Thyroid gland (tissue), 4 donors: ENCODE measurements at regions not wholly inside any gene's neighbourhood (a gene's known extent, or its start where the extent isn't known, plus 50 kb on each side); places are given as distances from the start of the nearest gene placed in this dataset.

ENCODE experiments used
- DNase-seq, 2 donors: peaks; one replicate each; pipeline ENCODE4 v3.0.0-alpha.2; 2019
- H3K27ac ChIP-seq, 3 donors: fragments of 200-600 bp; sonication (generic); 1 replicate in 2 of 3; 2 replicates in 1 of 3; pipeline ENCODE4 v1.5.1; 2016 to 2019; ENCODE audit warnings: mild to moderate bottlenecking in 1 of 3, moderate library complexity in 1 of 3
- H3K27me3 ChIP-seq: fragments of 200-600 bp; sonication (generic); one replicate; pipeline ENCODE4 v1.5.1; 2019
- H3K36me3 ChIP-seq, 2 donors: fragments of 200-600 bp; sonication (generic); one replicate each; pipeline ENCODE4 v1.5.1; 2016 to 2019
- H3K4me1 ChIP-seq, 2 donors: fragments of 200-600 bp; sonication (generic); one replicate each; pipeline ENCODE4 v1.5.1; 2017 to 2019
- H3K4me3 ChIP-seq, 3 donors: fragments of 200-600 bp; sonication (generic); replicated peaks in 1 of 3; 1 replicate in 2 of 3; 2 replicates in 1 of 3; pipeline ENCODE4 v1.5.1; 2016; ENCODE audit warnings: mild to moderate bottlenecking in 1 of 3
- H3K9me3 ChIP-seq: fragments of 200-600 bp; sonication (generic); one replicate; pipeline ENCODE4 v1.5.1; 2017
- POLR2A ChIP-seq, 2 donors: fragments of 450-650 bp; IDR thresholded peaks; one replicate each; pipeline ENCODE4 v1.6.1; 2017; ENCODE audit warnings: antibody characterized with exemption in 2 of 2, mild to moderate bottlenecking in 2 of 2, moderate library complexity in 1 of 2
- WGBS, 2 donors: methylation state at CpG; one replicate each; pipeline ENCODE4 v1.1.5; 2017; 5-methylcytosine and 5-hydroxymethylcytosine counted together
- intact Hi-C: fragments of 100-400 bp; cut with DNase I; formaldehyde crosslinking; loops from one replicate; pipeline ENCODE4 v1.15.1; 2023
- TF ChIP-seq, protein P1 (sequence below), 6 experiments: fragments of 200-600 bp in 3 of 6; fragments of 450-650 bp in 3 of 6; sonication (generic) in 3 of 6; IDR thresholded peaks; one replicate each; pipeline ENCODE4 v1.5.1; 2016 to 2019; ENCODE audit warnings: antibody characterized with exemption in 6 of 6, mild to moderate bottlenecking in 2 of 6, inconsistent platforms in 1 of 6, moderate library complexity in 1 of 6

DNA sequence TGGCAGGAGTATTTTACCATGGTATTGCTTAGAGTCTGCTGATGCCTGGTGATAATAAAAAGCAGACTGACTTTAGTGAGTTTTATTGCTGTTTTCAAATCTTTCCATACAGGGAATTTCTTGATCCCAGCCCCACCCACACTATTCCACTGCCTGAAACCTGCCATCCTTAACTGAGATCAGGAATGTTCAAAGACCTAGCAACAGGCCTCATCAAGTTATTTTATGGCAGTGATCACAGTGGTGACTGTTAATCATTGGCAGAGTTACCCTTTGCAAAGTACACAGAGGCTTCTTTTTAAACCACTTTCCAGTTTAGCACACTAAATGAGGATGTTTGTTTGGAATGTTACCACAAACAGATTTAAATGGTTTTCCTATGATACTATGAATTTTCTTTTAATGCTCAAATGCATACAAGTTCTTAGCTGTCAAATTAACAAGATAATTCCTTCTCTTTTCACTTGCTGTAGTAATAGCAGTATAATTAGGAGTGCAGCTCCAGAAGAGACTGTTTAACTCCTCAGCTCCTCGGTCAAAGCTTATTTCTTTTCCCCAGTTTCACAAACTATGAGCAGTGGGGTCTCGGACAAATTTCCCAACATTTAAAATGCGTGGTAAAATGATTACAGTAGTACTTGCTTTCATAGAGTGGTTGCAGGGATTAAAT, 69.9 kb upstream of the USP25 start:
- TF ChIP-seq, protein P1, sequence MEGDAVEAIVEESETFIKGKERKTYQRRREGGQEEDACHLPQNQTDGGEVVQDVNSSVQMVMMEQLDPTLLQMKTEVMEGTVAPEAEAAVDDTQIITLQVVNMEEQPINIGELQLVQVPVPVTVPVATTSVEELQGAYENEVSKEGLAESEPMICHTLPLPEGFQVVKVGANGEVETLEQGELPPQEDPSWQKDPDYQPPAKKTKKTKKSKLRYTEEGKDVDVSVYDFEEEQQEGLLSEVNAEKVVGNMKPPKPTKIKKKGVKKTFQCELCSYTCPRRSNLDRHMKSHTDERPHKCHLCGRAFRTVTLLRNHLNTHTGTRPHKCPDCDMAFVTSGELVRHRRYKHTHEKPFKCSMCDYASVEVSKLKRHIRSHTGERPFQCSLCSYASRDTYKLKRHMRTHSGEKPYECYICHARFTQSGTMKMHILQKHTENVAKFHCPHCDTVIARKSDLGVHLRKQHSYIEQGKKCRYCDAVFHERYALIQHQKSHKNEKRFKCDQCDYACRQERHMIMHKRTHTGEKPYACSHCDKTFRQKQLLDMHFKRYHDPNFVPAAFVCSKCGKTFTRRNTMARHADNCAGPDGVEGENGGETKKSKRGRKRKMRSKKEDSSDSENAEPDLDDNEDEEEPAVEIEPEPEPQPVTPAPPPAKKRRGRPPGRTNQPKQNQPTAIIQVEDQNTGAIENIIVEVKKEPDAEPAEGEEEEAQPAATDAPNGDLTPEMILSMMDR (IDR thresholded peaks at IDR 0.05): no peak
- no peak for TF ChIP-seq POLR2A (IDR thresholded peaks at IDR 0.05)
- H3K9me3 ChIP-seq: no peaks in the 10 kb centered on the region
- intact Hi-C loops: no loop called here
- H3K4me1 ChIP-seq: peaks cover 0 to 9% of the 10 kb centered on the region in 2 donors
- no peaks in the 10 kb centered on the region for H3K27me3 ChIP-seq
- no peak overlapping the region for H3K4me3 ChIP-seq
- 79 to 83% methylated on average over 3 of the region's 3 CpGs for WGBS, 2 donors
- H3K36me3 ChIP-seq: no peaks in the 10 kb centered on the region
- no peak for DNase-seq
- no peak overlapping the region for H3K27ac ChIP-seq

DNA sequence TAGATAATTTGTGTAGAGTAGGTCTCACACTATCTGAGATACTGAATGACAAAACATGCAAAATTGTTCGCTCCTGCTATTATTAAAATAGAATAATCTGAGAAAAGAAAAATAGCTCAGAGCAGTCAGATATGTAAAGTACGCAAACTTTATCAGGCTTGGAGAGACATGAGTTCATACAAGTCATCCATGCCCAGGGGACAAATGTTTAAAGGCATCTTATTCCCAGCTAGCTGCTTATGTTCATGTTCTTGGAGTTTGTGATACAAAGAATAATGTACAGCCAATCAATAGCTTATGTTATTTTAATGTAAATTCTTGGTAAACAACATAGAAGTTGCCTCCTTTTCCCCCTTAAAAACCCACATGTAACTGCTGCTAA, 69.4 kb upstream of the USP25 start:
- no peaks in the 10 kb centered on the region for H3K36me3 ChIP-seq
- H3K27ac ChIP-seq: no peak overlapping the region
- intact Hi-C loops: no loop called here
- TF ChIP-seq, protein P1 (IDR thresholded peaks at IDR 0.05): no peak
- TF ChIP-seq POLR2A (IDR thresholded peaks at IDR 0.05): no peak
- H3K4me1 ChIP-seq: peaks cover 0 to 9% of the 10 kb centered on the region in 2 donors
- WGBS, 2 donors: 84 to 89% methylated on average over 2 of the region's 2 CpGs
- no peaks in the 10 kb centered on the region for H3K9me3 ChIP-seq
- no peak for DNase-seq
- H3K27me3 ChIP-seq: no peaks in the 10 kb centered on the region
- no peak overlapping the region for H3K4me3 ChIP-seq

DNA sequence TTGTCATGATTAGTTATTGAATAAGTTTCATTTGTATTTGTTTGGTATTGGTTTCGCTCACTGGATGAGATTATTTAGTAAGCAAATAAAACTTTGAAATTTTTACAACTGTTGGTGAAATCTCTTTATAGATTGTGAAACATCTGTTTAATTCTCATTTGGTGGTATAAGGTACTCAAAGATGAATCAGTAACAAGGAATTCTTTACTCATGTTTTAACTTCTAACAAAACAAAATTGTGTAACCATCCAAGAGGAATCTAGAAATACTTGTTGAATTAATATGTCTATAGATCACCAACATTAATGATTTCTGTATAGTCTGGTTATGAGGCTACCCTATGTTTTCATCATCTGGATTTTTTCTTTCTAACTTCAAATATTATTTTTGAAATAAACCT, 62.8 kb upstream of the USP25 start:
- H3K36me3 ChIP-seq: no peaks in the 10 kb centered on the region
- H3K27ac ChIP-seq: no peak overlapping the region
- no peaks in the 10 kb centered on the region for H3K27me3 ChIP-seq
- no peak for DNase-seq
- H3K4me1 ChIP-seq: no peaks in the 10 kb centered on the region
- TF ChIP-seq, protein P1 (IDR thresholded peaks at IDR 0.05): no peak
- TF ChIP-seq POLR2A (IDR thresholded peaks at IDR 0.05): no peak
- no peaks in the 10 kb centered on the region for H3K9me3 ChIP-seq
- H3K4me3 ChIP-seq: no peak overlapping the region
- WGBS, 2 donors: 97 to 98% methylated on average over 1 of the region's 1 CpG
- intact Hi-C loops: no loop called here

DNA sequence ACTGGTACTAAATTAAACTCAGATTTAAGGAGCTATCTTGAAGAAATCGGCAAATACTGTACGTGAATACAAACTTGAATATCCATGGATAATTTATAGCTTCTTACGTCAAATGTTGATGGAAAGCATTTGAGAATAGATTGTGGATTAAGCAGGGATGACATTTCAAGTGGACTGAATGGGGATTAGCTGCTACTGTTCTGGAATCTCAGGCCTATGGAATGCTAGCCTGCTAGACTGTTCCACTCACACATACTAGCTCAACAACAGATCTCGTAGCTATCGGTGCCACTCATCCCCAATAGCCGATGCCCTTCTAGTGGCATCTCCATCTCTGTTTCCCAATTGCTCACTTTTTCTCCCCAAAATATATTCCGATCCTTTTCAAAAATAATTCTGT, 62.0 kb upstream of the USP25 start:
- Histone ChIP-seq H3K27me3 (no peaks in the 10 kb centered on the region), H3K27ac (no peak overlapping the region), H3K4me1 (no peaks in the 10 kb centered on the region), H3K9me3 (no peaks in the 10 kb centered on the region), H3K4me3 (no peak overlapping the region), H3K36me3 (no peaks in the 10 kb centered on the region)
- DNase-seq: no peak
- WGBS, 2 donors: 87 to 89% methylated on average over 7 of the region's 7 CpGs
- intact Hi-C loops: no loop called here
- TF ChIP-seq, protein P1 (IDR thresholded peaks at IDR 0.05): no peak
- no peak for TF ChIP-seq POLR2A (IDR thresholded peaks at IDR 0.05)

DNA sequence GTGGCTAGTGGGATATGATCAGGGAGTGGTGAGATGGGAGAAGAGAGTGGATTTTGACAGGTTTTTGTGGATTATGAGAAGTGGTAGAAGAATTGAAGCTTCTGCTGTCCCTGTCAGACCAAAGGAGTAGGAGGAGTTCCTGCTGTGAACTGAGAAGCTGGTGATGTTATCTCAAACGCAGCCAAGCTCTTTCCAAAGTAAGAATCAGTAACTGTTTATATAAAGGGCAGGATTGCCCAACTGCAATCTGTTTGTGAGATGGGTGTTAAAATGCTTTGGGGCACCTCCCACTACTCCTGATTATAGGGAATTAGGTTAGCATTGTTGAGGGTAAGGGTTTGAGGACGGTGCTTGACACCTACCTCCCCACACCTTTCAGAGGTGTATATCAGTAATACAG, 60.5 kb upstream of the USP25 start:
- Histone ChIP-seq H3K4me3 (no peak overlapping the region), H3K4me1 (no peaks in the 10 kb centered on the region)
- WGBS, 2 donors: 47 to 48% methylated on average over 2 of the region's 2 CpGs

More for the DNA sequence above, 60.5 kb upstream of the USP25 start:
- Histone ChIP-seq H3K27me3 (no peaks in the 10 kb centered on the region), H3K36me3 (no peaks in the 10 kb centered on the region), H3K9me3 (no peaks in the 10 kb centered on the region), H3K27ac (no peak overlapping the region)
- intact Hi-C loops: no loop called here
- no peak for DNase-seq
- TF ChIP-seq, protein P1 (IDR thresholded peaks at IDR 0.05): no peak
- no peak for TF ChIP-seq POLR2A (IDR thresholded peaks at IDR 0.05)
